GM23248 (cell line): ENCODE measurements at regions not wholly inside any gene's neighbourhood (a gene's known extent, or its start where the extent isn't known, plus 50 kb on each side); places are given as distances from the start of the nearest gene placed in this dataset.

Experiments used
- DNase-seq: peaks from one replicate; pipeline ENCODE4 v3.0.0-alpha.2; 2015
- H2AFZ ChIP-seq: fragments of 200-600 bp; sonication (generic); 2 replicates; pipeline ENCODE4 v1.6.1; 2016; ENCODE audit warnings: antibody characterized with exemption
- H3F3A ChIP-seq: fragments of 200-600 bp; sonication (generic); 2 replicates; pipeline ENCODE4 v1.6.1; 2016; ENCODE audit warnings: mild to moderate bottlenecking, antibody characterized with exemption, mixed run types; ENCODE audit not compliant: insufficient read depth
- H3K27ac ChIP-seq: fragments of 200-600 bp; sonication (generic); 2 replicates; pipeline ENCODE4 v1.5.1; 2016; ENCODE audit warnings: mild to moderate bottlenecking
- H3K27me3 ChIP-seq: fragments of 200-600 bp; sonication (generic); replicated peaks from 2 replicates; pipeline ENCODE4 v1.6.1; 2016; ENCODE audit warnings: mild to moderate bottlenecking; ENCODE audit not compliant: insufficient read depth
- H3K36me3 ChIP-seq: fragments of 200-600 bp; sonication (generic); 2 replicates; pipeline ENCODE4 v1.6.1; 2016; ENCODE audit warnings: low read depth, mild to moderate bottlenecking
- H3K4me1 ChIP-seq: fragments of 200-600 bp; sonication (generic); 2 replicates; pipeline ENCODE4 v1.6.1; 2016; ENCODE audit warnings: mild to moderate bottlenecking; ENCODE audit not compliant: insufficient read depth
- H3K4me2 ChIP-seq: fragments of 200-600 bp; sonication (generic); one replicate; pipeline ENCODE4 v1.6.1; 2016; ENCODE audit warnings: mild to moderate bottlenecking; ENCODE audit not compliant: unreplicated experiment
- H3K4me3 ChIP-seq: fragments of 200-600 bp; sonication (generic); 2 replicates; pipeline ENCODE4 v1.5.1; 2016; ENCODE audit warnings: mild to moderate bottlenecking
- H3K79me2 ChIP-seq: fragments of 200-600 bp; sonication (generic); 2 replicates; pipeline ENCODE4 v1.6.1; 2016; ENCODE audit warnings: mild to moderate bottlenecking; ENCODE audit not compliant: insufficient read depth
- H3K9ac ChIP-seq: fragments of 200-600 bp; sonication (generic); 2 replicates; pipeline ENCODE4 v1.6.1; 2016; ENCODE audit warnings: mild to moderate bottlenecking
- H3K9me2 ChIP-seq: fragments of 200-600 bp; sonication (generic); 2 replicates; pipeline ENCODE4 v1.6.1; 2016; ENCODE audit warnings: mixed run types, mild to moderate bottlenecking, moderate library complexity; ENCODE audit not compliant: insufficient read depth
- H3K9me3 ChIP-seq: fragments of 200-600 bp; sonication (generic); one replicate; pipeline ENCODE4 v1.6.1; 2017; ENCODE audit warnings: low read depth
- H4K20me1 ChIP-seq: fragments of 200-600 bp; sonication (generic); 2 replicates; pipeline ENCODE4 v1.6.0; 2016; ENCODE audit not compliant: insufficient read depth
- EZH2 ChIP-seq: fragments of 200-600 bp; sonication (generic); IDR thresholded peaks from 2 replicates; pipeline ENCODE4 v1.6.1; 2018; ENCODE audit warnings: antibody characterized with exemption, mild to moderate bottlenecking; ENCODE audit not compliant: insufficient read depth, poor library complexity, severe bottlenecking
- EZH2phosphoT487 ChIP-seq: fragments of 200-600 bp; sonication (generic); IDR thresholded peaks from 2 replicates; pipeline ENCODE4 v1.6.1; 2018; ENCODE audit warnings: antibody characterized with exemption, moderate library complexity, mild to moderate bottlenecking, low read depth; ENCODE audit not compliant: insufficient read depth
- WGBS, 2 experiments: methylation state at CpG; one replicate each; pipeline ENCODE4 v1.1.6; 2015 to 2017; ENCODE audit warnings: low lambda C conversion rate in 2 of 2, low coverage in 1 of 2; ENCODE audit errors: missing lambda C conversion rate in 2 of 2; 5-methylcytosine and 5-hydroxymethylcytosine counted together
- in situ Hi-C: fragments of 300-500 bp; cut with MboI; formaldehyde crosslinking; loops from 2 replicates; pipeline ENCODE4 v1.15.0; 2020

DNA sequence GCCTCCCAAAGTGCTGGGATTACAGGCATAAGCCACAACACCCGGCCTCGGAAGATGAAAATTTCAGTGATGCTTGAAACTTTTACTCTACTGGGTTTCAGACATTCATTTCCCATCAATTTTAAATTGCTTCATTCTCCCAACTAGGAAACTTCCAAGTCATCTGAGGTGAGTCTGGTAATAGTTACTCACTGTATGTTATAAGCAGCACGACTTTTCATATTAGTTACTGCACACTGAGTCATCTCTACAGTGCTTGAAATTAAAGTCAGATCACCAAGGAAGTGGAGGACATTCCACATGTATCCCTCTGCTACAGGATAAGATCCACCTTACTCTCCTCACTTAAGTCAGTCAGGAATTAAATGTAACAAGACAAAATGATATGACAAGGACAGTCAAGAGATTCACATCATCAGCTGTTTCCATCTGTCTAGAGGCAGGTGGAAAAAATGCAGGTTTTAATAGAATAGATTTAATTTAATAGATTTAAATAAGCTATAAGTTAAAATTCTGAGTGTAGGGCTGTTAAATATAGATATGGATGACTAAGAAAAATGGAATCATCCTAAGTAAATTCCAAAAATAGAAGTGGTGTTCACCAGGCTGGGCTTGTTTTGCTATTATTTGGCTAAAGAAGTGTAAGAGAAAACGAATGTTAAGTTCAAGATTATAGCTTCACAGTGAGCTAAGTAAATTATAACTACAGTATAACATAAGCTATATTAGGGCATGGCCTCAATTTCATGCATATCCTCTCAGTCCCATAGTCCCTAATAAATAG, 104.4 kb downstream of the TMCO5A start:
- H3K9ac ChIP-seq: peak overlapping the region; percentile 32; the same call in 1 of the 2 replicates
- no peaks in the 10 kb centered on the region for H3K9me2 ChIP-seq
- H3K27ac ChIP-seq: peak overlapping the region; percentile 82
- peaks cover 40% of the 10 kb centered on the region; the same call in 1 of the 2 replicates for H3F3A ChIP-seq
- H3K4me1 ChIP-seq: peaks cover 64% of the 10 kb centered on the region
- peak; percentile 94 for DNase-seq
- no peaks in the 10 kb centered on the region for H3K79me2 ChIP-seq
- no peaks in the 10 kb centered on the region for H3K27me3 ChIP-seq
- no peaks in the 10 kb centered on the region for H4K20me1 ChIP-seq
- H3K9me3 ChIP-seq: no peaks in the 10 kb centered on the region
- H3K4me3 ChIP-seq: no peak overlapping the region
- H3K36me3 ChIP-seq: no peaks in the 10 kb centered on the region
- H3K4me2 ChIP-seq: peak overlapping the region; percentile 36
- no peak for TF ChIP-seq EZH2
- TF ChIP-seq EZH2phosphoT487: no peak
- in situ Hi-C loops: no loop called here
- H2AFZ ChIP-seq: no peak overlapping the region
- 10% methylated on average over 4 of the region's 4 CpGs for WGBS, 2 experiments

DNA sequence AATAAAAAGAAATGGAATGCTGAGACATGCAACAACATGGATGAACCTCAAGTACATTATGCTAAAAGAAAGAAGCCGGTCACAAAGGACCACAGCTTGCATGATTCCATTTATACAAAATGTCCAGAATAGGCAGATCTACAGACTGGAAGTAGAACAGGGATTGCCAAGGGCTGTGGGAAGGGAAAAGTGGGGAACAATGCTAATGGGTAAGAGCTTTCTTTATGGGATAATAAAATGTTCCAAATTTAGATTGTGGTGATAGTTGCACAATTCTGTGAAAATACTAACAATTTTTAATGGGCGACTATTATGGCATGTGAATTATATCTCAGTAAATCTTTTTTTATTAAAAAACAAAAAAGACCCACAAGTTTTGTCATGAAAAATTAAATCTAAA, 106.2 kb downstream of the TMCO5A start:
- no peaks in the 10 kb centered on the region for H3K9me3 ChIP-seq
- H3K79me2 ChIP-seq: no peaks in the 10 kb centered on the region
- no peak overlapping the region for H3K4me3 ChIP-seq
- no peak overlapping the region for H3K27ac ChIP-seq
- peaks cover 40% of the 10 kb centered on the region; the same call in 1 of the 2 replicates for H3F3A ChIP-seq
- no peak overlapping the region for H2AFZ ChIP-seq
- H3K9me2 ChIP-seq: no peaks in the 10 kb centered on the region
- H3K36me3 ChIP-seq: no peaks in the 10 kb centered on the region
- in situ Hi-C loops: no loop called here
- H3K4me1 ChIP-seq: peaks cover 58% of the 10 kb centered on the region
- DNase-seq: no peak
- no peak overlapping the region for H3K9ac ChIP-seq
- TF ChIP-seq EZH2 (no peak), EZH2phosphoT487 (no peak)
- WGBS, 2 experiments: 86% methylated on average over 2 of the region's 2 CpGs
- no peaks in the 10 kb centered on the region for H4K20me1 ChIP-seq
- H3K4me2 ChIP-seq: no peak overlapping the region
- no peaks in the 10 kb centered on the region for H3K27me3 ChIP-seq

DNA sequence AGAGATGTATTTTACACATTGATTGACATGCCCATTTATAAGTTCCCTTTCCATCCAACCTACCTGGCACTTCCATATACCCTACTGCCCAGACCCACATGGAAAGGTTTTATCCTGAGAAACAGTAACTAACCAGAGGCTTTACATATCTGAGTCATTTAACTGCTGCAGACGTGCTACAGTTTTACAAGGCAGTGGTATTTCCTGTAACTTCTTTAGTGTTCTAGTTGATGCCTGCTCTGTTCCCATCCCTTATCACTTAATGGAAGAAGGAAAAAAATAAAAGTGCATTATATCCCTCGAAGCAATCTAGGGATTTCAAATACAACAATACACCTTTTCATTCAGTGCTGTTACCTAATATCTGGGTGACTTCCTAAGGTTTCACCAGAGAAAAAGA, 107.1 kb downstream of the TMCO5A start:
- no peak overlapping the region for H3K4me3 ChIP-seq
- no peaks in the 10 kb centered on the region for H3K79me2 ChIP-seq
- H3K9me2 ChIP-seq: no peaks in the 10 kb centered on the region
- H3K4me2 ChIP-seq: peak overlapping the region; percentile 8
- TF ChIP-seq EZH2 (no peak), EZH2phosphoT487 (no peak)
- no peaks in the 10 kb centered on the region for H3K9me3 ChIP-seq
- H3K36me3 ChIP-seq: no peaks in the 10 kb centered on the region
- peaks cover 48% of the 10 kb centered on the region for H3K4me1 ChIP-seq
- WGBS, 2 experiments: 4% methylated on average over 2 of the region's 2 CpGs
- no peaks in the 10 kb centered on the region for H3K27me3 ChIP-seq
- H3K27ac ChIP-seq: peak overlapping the region; percentile 33
- H2AFZ ChIP-seq: no peak overlapping the region
- H3F3A ChIP-seq: peaks cover 33% of the 10 kb centered on the region; the same call in 1 of the 2 replicates
- peak; percentile 73 for DNase-seq
- H3K9ac ChIP-seq: no peak overlapping the region
- no peaks in the 10 kb centered on the region for H4K20me1 ChIP-seq
- in situ Hi-C loops: no loop called here

DNA sequence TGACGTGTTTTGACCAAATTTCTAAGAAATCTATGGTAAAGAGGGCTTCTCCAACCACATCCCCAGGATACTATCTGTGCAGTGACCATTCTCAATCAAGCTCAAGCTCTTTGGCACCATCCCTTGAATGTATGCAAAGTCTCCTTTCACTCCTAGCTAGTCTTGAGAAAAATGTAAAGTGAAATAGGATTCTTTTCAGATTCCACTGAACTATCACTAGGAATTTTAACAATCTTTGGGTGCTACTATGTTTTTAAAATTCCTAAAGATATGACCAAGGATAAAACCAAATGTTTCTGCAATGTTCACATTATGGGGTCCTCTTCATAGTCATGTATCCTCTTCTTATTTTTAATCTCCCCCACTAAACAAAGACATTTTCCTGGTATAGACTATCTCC, 107.8 kb downstream of the TMCO5A start:
- no peak overlapping the region for H3K27ac ChIP-seq
- no peaks in the 10 kb centered on the region for H4K20me1 ChIP-seq
- in situ Hi-C loops: no loop called here
- peaks cover 43% of the 10 kb centered on the region for H3K4me1 ChIP-seq
- H3K9me3 ChIP-seq: no peaks in the 10 kb centered on the region
- 55 to 84% methylated on average over 1 of the region's 1 CpG for WGBS, 2 experiments
- no peak overlapping the region for H3K9ac ChIP-seq
- H3F3A ChIP-seq: peaks cover 33% of the 10 kb centered on the region; the same call in 1 of the 2 replicates
- DNase-seq: no peak
- H3K4me3 ChIP-seq: no peak overlapping the region
- no peaks in the 10 kb centered on the region for H3K27me3 ChIP-seq
- no peaks in the 10 kb centered on the region for H3K36me3 ChIP-seq
- H3K9me2 ChIP-seq: no peaks in the 10 kb centered on the region
- TF ChIP-seq EZH2phosphoT487: no peak
- TF ChIP-seq EZH2: no peak
- no peak overlapping the region for H2AFZ ChIP-seq
- H3K79me2 ChIP-seq: no peaks in the 10 kb centered on the region
- no peak overlapping the region for H3K4me2 ChIP-seq
